WTC11 (cell line): ENCODE measurements at regions not wholly inside any gene's neighbourhood (a gene's known extent, or its start where the extent isn't known, plus 50 kb on each side); places are given as distances from the start of the nearest gene placed in this dataset.

Experiments
- ATAC-seq: fragments of 200-7000 bp; cut with Tn5 transposase; 2 replicates; pipeline ENCODE4 v1.10.0; 2021; ENCODE audit warnings: mild to moderate bottlenecking, moderate library complexity
- CTCF ChIA-PET: fragments of 300-600 bp; sonication (Branson Sonifier 250); formaldehyde crosslinking; loops from one replicate; lab custom pipeline; 2021; ENCODE audit warnings: antibody characterized with exemption; lab: Charles Lee
- POLR2A ChIA-PET: fragments of 350-600 bp; sonication (Branson Sonifier 250); formaldehyde crosslinking; loops from one replicate; lab custom pipeline; 2021; ENCODE audit warnings: antibody characterized with exemption; lab: Charles Lee
- DNase-seq: peaks from one replicate; pipeline ENCODE4 v3.0.0; 2021; ENCODE audit warnings: low spot score
- H3K27ac Mint-ChIP-seq: 2 replicates; pipeline ENCODE4 v1.8.0; 2021; ENCODE audit warnings: mixed read lengths
- H3K27me3 Mint-ChIP-seq: 2 replicates; pipeline ENCODE4 v1.8.0; 2021; ENCODE audit warnings: low read depth, mild to moderate bottlenecking, moderate library complexity, mixed read lengths
- H3K36me3 Mint-ChIP-seq: 2 replicates; pipeline ENCODE4 v1.8.0; 2021; ENCODE audit warnings: mixed read lengths
- H3K4me1 Mint-ChIP-seq: 2 replicates; pipeline ENCODE4 v1.8.0; 2022; ENCODE audit warnings: mixed read lengths
- H3K4me3 Mint-ChIP-seq: 2 replicates; pipeline ENCODE4 v1.8.0; 2021; ENCODE audit warnings: mild to moderate bottlenecking, moderate library complexity, mixed read lengths
- H3K9me3 Mint-ChIP-seq: 2 replicates; pipeline ENCODE4 v1.8.0; 2021; ENCODE audit warnings: mixed read lengths
- AR ChIP-seq: fragments of 250-450 bp; sonication (Bioruptor Pico); IDR thresholded peaks from 2 replicates; pipeline ENCODE4 v1.9.0; 2021; ENCODE audit warnings: mild to moderate bottlenecking
- ATF6 ChIP-seq: sonication (generic); formaldehyde crosslinking; IDR thresholded peaks from 2 replicates; pipeline ENCODE4 v1.8.1; 2023; ENCODE audit warnings: mild to moderate bottlenecking, missing genetic modification reagents
- CDX4 ChIP-seq: fragments of 250-450 bp; sonication (Bioruptor Pico); IDR thresholded peaks from 2 replicates; pipeline ENCODE4 v1.9.0; 2021; ENCODE audit warnings: moderate library complexity, mild to moderate bottlenecking, inconsistent platforms, borderline replicate concordance
- E2F4 ChIP-seq: sonication (generic); formaldehyde crosslinking; IDR thresholded peaks from 2 replicates; pipeline ENCODE4 v1.8.1; 2022; ENCODE audit warnings: low read depth, mild to moderate bottlenecking, moderate library complexity, missing genetic modification reagents, borderline replicate concordance
- ESRRA ChIP-seq: sonication (generic); formaldehyde crosslinking; IDR thresholded peaks from 2 replicates; pipeline ENCODE4 v1.8.1; 2022; ENCODE audit warnings: mild to moderate bottlenecking, missing genetic modification reagents, borderline replicate concordance
- GTF2I ChIP-seq: fragments of 250-450 bp; sonication (Bioruptor Pico); conservative IDR thresholded peaks from 2 replicates; pipeline ENCODE4 v1.4.0; 2021; ENCODE audit warnings: mild to moderate bottlenecking
- IRF2 ChIP-seq: sonication (generic); formaldehyde crosslinking; IDR thresholded peaks from 2 replicates; pipeline ENCODE4 v1.8.0; 2022; ENCODE audit warnings: low read depth, missing genetic modification reagents, borderline replicate concordance
- MLX ChIP-seq: sonication (generic); formaldehyde crosslinking; IDR thresholded peaks from 2 replicates; pipeline ENCODE4 v1.8.1; 2023; ENCODE audit warnings: mild to moderate bottlenecking, missing genetic modification reagents, moderate library complexity
- NFYB ChIP-seq: sonication (generic); formaldehyde crosslinking; conservative IDR thresholded peaks from 2 replicates; pipeline ENCODE4 v1.8.0; 2022; ENCODE audit warnings: low read depth, missing genetic modification reagents
- NR2C2 ChIP-seq: sonication (generic); formaldehyde crosslinking; IDR thresholded peaks from 2 replicates; pipeline ENCODE4 v1.8.0; 2022; ENCODE audit warnings: mild to moderate bottlenecking, missing genetic modification reagents
- RORB ChIP-seq: fragments of 250-450 bp; sonication (Bioruptor Pico); IDR thresholded peaks from 2 replicates; pipeline ENCODE4 v1.9.0; 2021; ENCODE audit warnings: mild to moderate bottlenecking
- SMAD3 ChIP-seq: sonication (generic); formaldehyde crosslinking; IDR thresholded peaks from 2 replicates; pipeline ENCODE4 v1.8.0; 2022; ENCODE audit warnings: missing genetic modification reagents, mild to moderate bottlenecking, borderline replicate concordance
- SOX15 ChIP-seq: fragments of 250-450 bp; sonication (Bioruptor Pico); IDR thresholded peaks from 2 replicates; pipeline ENCODE4 v1.9.0; 2021; ENCODE audit warnings: mild to moderate bottlenecking
- TCF7 ChIP-seq: sonication (generic); formaldehyde crosslinking; IDR thresholded peaks from 2 replicates; pipeline ENCODE4 v1.8.0; 2022; ENCODE audit warnings: mild to moderate bottlenecking, low read depth, missing genetic modification reagents, moderate library complexity
- TEAD1 ChIP-seq: sonication (generic); formaldehyde crosslinking; IDR thresholded peaks from 2 replicates; pipeline ENCODE4 v1.8.0; 2022; ENCODE audit warnings: mild to moderate bottlenecking, missing genetic modification reagents
- USF2 ChIP-seq: sonication (generic); formaldehyde crosslinking; IDR thresholded peaks from 2 replicates; pipeline ENCODE4 v1.8.1; 2023; ENCODE audit warnings: mild to moderate bottlenecking, missing genetic modification reagents, moderate library complexity
- ZMAT4 ChIP-seq: fragments of 250-450 bp; sonication (Bioruptor Pico); IDR thresholded peaks from 2 replicates; pipeline ENCODE4 v1.9.0; 2021; ENCODE audit warnings: mild to moderate bottlenecking
- ZNF138 ChIP-seq: sonication (generic); formaldehyde crosslinking; conservative IDR thresholded peaks from 2 replicates; pipeline ENCODE4 v1.8.1; 2022; ENCODE audit warnings: mild to moderate bottlenecking, moderate library complexity, missing genetic modification reagents
- ZNF219 ChIP-seq: sonication (generic); formaldehyde crosslinking; IDR thresholded peaks from 2 replicates; pipeline ENCODE4 v1.8.0; 2023; ENCODE audit warnings: missing genetic modification reagents, mild to moderate bottlenecking, borderline replicate concordance
- ZNF232 ChIP-seq: sonication (generic); formaldehyde crosslinking; IDR thresholded peaks from 2 replicates; pipeline ENCODE4 v1.8.0; 2022; ENCODE audit warnings: mild to moderate bottlenecking, missing genetic modification reagents
- ZNF512 ChIP-seq: sonication (generic); formaldehyde crosslinking; IDR thresholded peaks from 2 replicates; pipeline ENCODE4 v1.8.1; 2022; ENCODE audit warnings: missing genetic modification reagents, borderline replicate concordance

GRCh38 chr4:84420608-84421007, 78.5 kb downstream of the NKX6-1 start:
- 0 out of 2 replicates have a peak, but pooled peaks cover 4% of the 10 kb centered on the region for H3K4me1 Mint-ChIP-seq
- TF ChIP-seq E2F4, result no peak
- no peak for TF ChIP-seq ATF6 (CRISPR knock-in tag)
- no peak for TF ChIP-seq ZNF512
- no peak for TF ChIP-seq NFYB (CRISPR knock-in tag)
- no peak for TF ChIP-seq ZMAT4
- TF ChIP-seq TEAD1 (CRISPR knock-in tag), result no peak
- H3K4me3 Mint-ChIP-seq, result no peak overlapping the region
- H3K27me3 Mint-ChIP-seq, result no peaks in the 10 kb centered on the region
- ChIA-PET POLR2A (no interaction called here), CTCF (no interaction called here)
- peaks cover 7% of the 10 kb centered on the region; the same call in 1 of the 2 replicates for H3K9me3 Mint-ChIP-seq
- ATAC-seq (no peak), DNase-seq (no peak)
- H3K36me3 Mint-ChIP-seq, result no peaks in the 10 kb centered on the region
- no peak overlapping the region for H3K27ac Mint-ChIP-seq

- Mint-ChIP-seq H3K36me3 (no peaks in the 10 kb centered on the region), H3K9me3 (no peaks in the 10 kb centered on the region), H3K27ac (no peak overlapping the region)
- DNase-seq (no peak), ATAC-seq (no peak)
- no peak for TF ChIP-seq ZNF138 (CRISPR knock-in tag)
- no peak for TF ChIP-seq RORB (CRISPR knock-in tag)
- no peak for TF ChIP-seq ZNF232 (CRISPR knock-in tag)
- TF ChIP-seq GTF2I, result no peak
- TF ChIP-seq ZNF219 (CRISPR knock-in tag), result no peak
- TF ChIP-seq CDX4 (CRISPR knock-in tag), result no peak
- no peak for TF ChIP-seq NR2C2 (CRISPR knock-in tag)
- no peak for TF ChIP-seq TCF7
- no peak for TF ChIP-seq MLX
- no peak for TF ChIP-seq SMAD3 (CRISPR knock-in tag)
- no peak for TF ChIP-seq AR (CRISPR knock-in tag)
- TF ChIP-seq SOX15 (CRISPR knock-in tag), result no peak
- no peak for TF ChIP-seq USF2
- TF ChIP-seq TEAD1 (CRISPR knock-in tag), result no peak
- no peak for TF ChIP-seq ESRRA (CRISPR knock-in tag)
- TF ChIP-seq IRF2 (CRISPR knock-in tag), result no peak
- TF ChIP-seq, all 79 proteins: peak for 0
- POLR2A ChIA-PET, result no interaction called here
- 0 out of 2 replicates have a peak, but pooled peaks cover 2% of the 10 kb centered on the region for H3K27me3 Mint-ChIP-seq
- CTCF ChIA-PET, result no interaction called here
- 0 out of 2 replicates have a peak, but pooled peaks cover 4% of the 10 kb centered on the region for H3K4me1 Mint-ChIP-seq
- no peak overlapping the region for H3K4me3 Mint-ChIP-seq
Measured at GRCh38 chr4:84419201-84419600, 79.9 kb downstream of the NKX6-1 start.
